GM12801 (cell line): ENCODE measurements at regions not wholly inside any gene's neighbourhood (a gene's known extent, or its start where the extent isn't known, plus 50 kb on each side); places are given as distances from the start of the nearest gene placed in this dataset.

Experiments
- CTCF ChIP-seq: IDR thresholded peaks from one replicate; pipeline ENCODE4 v1.5.1; 2011; ENCODE audit warnings: control low read depth; ENCODE audit not compliant: insufficient read length; ENCODE audit errors: extremely low read depth

- no peak for TF ChIP-seq CTCF
Observed at GRCh38 chr2:35447821-35448220, 907.8 kb upstream of the CRIM1 start.

GRCh38 chr2:35447215-35447614 lies 908.4 kb upstream of the CRIM1 start:
- TF ChIP-seq CTCF, result no peak

- TF ChIP-seq CTCF, result no peak
Observed at GRCh38 chr2:35443087-35443486, 912.5 kb upstream of the CRIM1 start.

GRCh38 chr2:35428548-35428947 lies 927.0 kb upstream of the CRIM1 start:
- no peak for TF ChIP-seq CTCF

GRCh38 chr2:35421485-35421884 lies 934.1 kb upstream of the CRIM1 start:
- TF ChIP-seq CTCF, result no peak

GRCh38 chr2:35417293-35417692 lies 938.3 kb upstream of the CRIM1 start:
- no peak for TF ChIP-seq CTCF

GRCh38 chr2:35416391-35417140 lies 939.0 kb upstream of the CRIM1 start:
- no peak for TF ChIP-seq CTCF
